A549 (cell line): ENCODE measurements at regions not wholly inside any gene's neighbourhood (a gene's known extent, or its start where the extent isn't known, plus 50 kb on each side); places are given as distances from the start of the nearest gene placed in this dataset.

Experiments
- ATAC-seq, 2 experiments: fragments of 200-7000 bp in 1 of 2; fragments of >200 bp in 1 of 2; cut with Nextera tagmentation in 1 of 2; cut with Tn5 transposase in 1 of 2; 3 replicates each; pipeline versions ENCODE4 v1.8.0 to v1.9.1; 2018 to 2020; ENCODE audit warnings: mild to moderate bottlenecking in 1 of 2, moderate library complexity in 1 of 2
- CTCF ChIA-PET: fragments of 300-600 bp; sonication (Branson Sonifier 250); formaldehyde crosslinking; extraction: SDS; loops from one replicate; lab custom pipeline; 2021; ENCODE audit warnings: antibody characterized with exemption, inconsistent platforms; lab: Yijun Ruan, JAX
- POLR2A ChIA-PET: fragments of 350-600 bp; formaldehyde crosslinking; extraction: SDS; loops from one replicate; lab custom pipeline; 2021; ENCODE audit warnings: antibody characterized with exemption, inconsistent platforms; lab: Yijun Ruan, JAX
- DNase-seq, 2 experiments: peaks; one replicate each; pipeline versions ENCODE4 v3.0.0 to v3.0.0-alpha.2; 2011 to 2016; ENCODE audit warnings: low read depth in 1 of 2, low spot score in 1 of 2
- FAIRE-seq: peaks from 2 replicates; lab custom pipeline; 2011; peaks lifted over from hg19 to GRCh38; lab: Jason Lieb, UNC
- H3K27ac ChIP-seq, 2 experiments: fragments of >200 bp; sonication (Bioruptor Twin); formaldehyde crosslinking; 3 replicates each; pipeline ENCODE4 v1.5.1; 2016 to 2017
- H3K4me1 ChIP-seq: fragments of >200 bp; sonication (Bioruptor Twin); formaldehyde crosslinking; 3 replicates; pipeline ENCODE4 v1.6.1; 2016
- H3K4me2 ChIP-seq: fragments of >200 bp; sonication (Bioruptor Twin); formaldehyde crosslinking; 3 replicates; pipeline ENCODE4 v1.6.1; 2016
- H3K4me3 ChIP-seq: fragments of >200 bp; sonication (Bioruptor Twin); formaldehyde crosslinking; 3 replicates; pipeline ENCODE4 v1.5.1; 2016
- H3K9me3 ChIP-seq: fragments of >200 bp; sonication (Bioruptor Twin); formaldehyde crosslinking; 3 replicates; pipeline ENCODE4 v1.6.1; 2016
- CBX2 ChIP-seq: fragments of 200-600 bp; sonication (generic); IDR thresholded peaks from 2 replicates; pipeline ENCODE4 v1.6.1; 2016; ENCODE audit warnings: low read depth, mild to moderate bottlenecking, borderline replicate concordance
- CEBPB ChIP-seq, 2 experiments: fragments of >200 bp in 1 of 2; sonication (Bioruptor Twin) in 1 of 2; formaldehyde crosslinking in 1 of 2; IDR thresholded peaks; 2 replicates each; pipeline ENCODE4 v1.6.1; 2012 to 2016
- CHD4 ChIP-seq: fragments of 200-600 bp; sonication (generic); IDR thresholded peaks from 2 replicates; pipeline ENCODE4 v1.6.1; 2016; ENCODE audit warnings: antibody characterized with exemption, mild to moderate bottlenecking, borderline replicate concordance
- EHMT2 ChIP-seq: fragments of 200-600 bp; sonication (generic); IDR thresholded peaks from 2 replicates; pipeline ENCODE4 v1.6.1; 2016; ENCODE audit warnings: antibody characterized with exemption, low read depth, mild to moderate bottlenecking, moderate library complexity
- ELK1 ChIP-seq: fragments of 150-350 bp; IDR thresholded peaks from 2 replicates; pipeline ENCODE4 v1.6.1; 2014; ENCODE audit warnings: low read depth, mild to moderate bottlenecking, low read length
- ESRRA ChIP-seq: fragments of 150-350 bp; IDR thresholded peaks from 2 replicates; pipeline ENCODE4 v1.6.1; 2014; ENCODE audit warnings: mild to moderate bottlenecking, low read length, borderline replicate concordance
- FOXS1 ChIP-seq: fragments of 250-450 bp; sonication (Bioruptor Pico); IDR thresholded peaks from 2 replicates; pipeline ENCODE4 v1.5.0; 2020; ENCODE audit warnings: mild to moderate bottlenecking, moderate library complexity
- JUN ChIP-seq, 2 experiments: fragments of >200 bp; sonication (Bioruptor Twin); formaldehyde crosslinking; IDR thresholded peaks; 2 replicates in 1 of 2; 3 replicates in 1 of 2; pipeline ENCODE4 v1.6.1; 2016 to 2017
- JUNB ChIP-seq: fragments of >200 bp; sonication (Bioruptor Twin); formaldehyde crosslinking; IDR thresholded peaks from 2 replicates; pipeline ENCODE4 v1.6.1; 2016
- KDM5A ChIP-seq: fragments of 200-600 bp; sonication (generic); IDR thresholded peaks from 2 replicates; pipeline ENCODE4 v1.6.1; 2016; ENCODE audit warnings: antibody characterized with exemption, mild to moderate bottlenecking
- MAFK ChIP-seq: fragments of 450-650 bp; IDR thresholded peaks from 2 replicates; pipeline ENCODE4 v1.6.1; 2014; ENCODE audit not compliant: partially characterized antibody
- MAZ ChIP-seq: fragments of 150-350 bp; IDR thresholded peaks from 2 replicates; pipeline ENCODE4 v1.6.1; 2014; ENCODE audit warnings: antibody characterized with exemption, low read depth, low read length, borderline replicate concordance
- MYC ChIP-seq: IDR thresholded peaks from 2 replicates; pipeline ENCODE4 v1.6.1; 2012; ENCODE audit warnings: mild to moderate bottlenecking, inconsistent platforms, low read length, improper control_type of control experiment, borderline replicate concordance
- NFE2L2 ChIP-seq: fragments of 150-350 bp; conservative IDR thresholded peaks from 2 replicates; pipeline ENCODE4 v1.6.1; 2014; ENCODE audit warnings: low read length
- NPAS2 ChIP-seq: fragments of 250-450 bp; sonication (Bioruptor Pico); IDR thresholded peaks from 2 replicates; pipeline ENCODE4 v1.8.0; 2022; ENCODE audit warnings: mild to moderate bottlenecking, moderate library complexity, borderline replicate concordance
- NR3C1 ChIP-seq: fragments of >200 bp; sonication (Bioruptor Twin); formaldehyde crosslinking; IDR thresholded peaks from 3 replicates; pipeline ENCODE4 v1.6.1; 2017
- PHF8 ChIP-seq: fragments of 200-600 bp; sonication (generic); IDR thresholded peaks from 2 replicates; pipeline ENCODE4 v1.6.1; 2016; ENCODE audit warnings: low read depth, mild to moderate bottlenecking, antibody characterized with exemption, moderate library complexity, borderline replicate concordance
- RAD21 ChIP-seq, 2 experiments: fragments of >200 bp in 1 of 2; sonication (Bioruptor Twin) in 1 of 2; formaldehyde crosslinking in 1 of 2; IDR thresholded peaks in 1 of 2; conservative IDR thresholded peaks in 1 of 2; 2 replicates in 1 of 2; 3 replicates in 1 of 2; pipeline ENCODE4 v1.6.1; 2012 to 2018; ENCODE audit warnings: inconsistent platforms in 1 of 2
- RARB ChIP-seq: fragments of 250-450 bp; sonication (Bioruptor Pico); IDR thresholded peaks from 2 replicates; pipeline ENCODE4 v1.8.0; 2021; ENCODE audit warnings: mild to moderate bottlenecking, moderate library complexity
- RNF2 ChIP-seq: fragments of 200-600 bp; sonication (generic); IDR thresholded peaks from 2 replicates; pipeline ENCODE4 v1.6.1; 2016; ENCODE audit warnings: low read depth, mild to moderate bottlenecking, antibody characterized with exemption, moderate library complexity, borderline replicate concordance
- TFCP2L1 ChIP-seq: fragments of 250-450 bp; sonication (Bioruptor Pico); IDR thresholded peaks from 2 replicates; pipeline ENCODE4 v1.5.0; 2021; ENCODE audit warnings: mild to moderate bottlenecking
- TP53 ChIP-seq: fragments of 250-450 bp; sonication (Bioruptor Pico); IDR thresholded peaks from 2 replicates; pipeline ENCODE4 v1.5.0; 2021; ENCODE audit warnings: mild to moderate bottlenecking, moderate library complexity
- ZC3H11A ChIP-seq: fragments of 450-650 bp; IDR thresholded peaks from 2 replicates; pipeline ENCODE4 v1.6.1; 2014; ENCODE audit warnings: antibody characterized with exemption, mild to moderate bottlenecking
- ZFP36 ChIP-seq: fragments of 450-650 bp; IDR thresholded peaks from 2 replicates; pipeline ENCODE4 v1.6.1; 2014; ENCODE audit warnings: borderline replicate concordance; ENCODE audit not compliant: partially characterized antibody
- ZNF302 ChIP-seq: fragments of 250-450 bp; sonication (Bioruptor Pico); IDR thresholded peaks from 2 replicates; pipeline ENCODE4 v1.9.0; 2021; ENCODE audit warnings: inconsistent platforms, mild to moderate bottlenecking, moderate library complexity
- ZSCAN20 ChIP-seq: fragments of 250-450 bp; sonication (Bioruptor Pico); IDR thresholded peaks from 2 replicates; pipeline ENCODE4 v1.8.0; 2022; ENCODE audit warnings: mild to moderate bottlenecking, moderate library complexity
- WGBS: methylation state at CpG from one replicate; pipeline ENCODE4 v1.1.6; 2017; ENCODE audit errors: missing lambda C conversion rate; 5-methylcytosine and 5-hydroxymethylcytosine counted together
- TF ChIP-seq, protein P1 (sequence below): fragments of >200 bp; sonication (Bioruptor Twin); formaldehyde crosslinking; IDR thresholded peaks from 3 replicates; pipeline ENCODE4 v1.5.1; 2016
- TF ChIP-seq, protein P2 (sequence below): fragments of 200-600 bp; sonication (generic); IDR thresholded peaks from 2 replicates; pipeline ENCODE4 v1.6.1; 2016; ENCODE audit warnings: antibody characterized with exemption, mild to moderate bottlenecking, moderate library complexity
- TF ChIP-seq, protein P3 (sequence below): IDR thresholded peaks from 2 replicates; pipeline ENCODE4 v1.6.1; 2012

- WGBS: 75% methylated on average over 8 of the region's 8 CpGs
- FAIRE-seq (no peak), ATAC-seq (no peak), DNase-seq (no peak)
- Histone ChIP-seq H3K9me3 (no peaks in the 10 kb centered on the region), H3K27ac (no peak overlapping the region), H3K4me2 (no peak overlapping the region), H3K4me3 (no peak overlapping the region), H3K4me1 (no peaks in the 10 kb centered on the region)
- POLR2A ChIA-PET: no interaction called here
- no peak for TF ChIP-seq CHD4
- peak; percentile 48; the same call in 1 of the 2 replicates for TF ChIP-seq NFE2L2
- TF ChIP-seq, all 56 proteins: peak for 1
- CTCF ChIA-PET: interaction anchor here (1.0 to 1.8 kb wide), 2 partner anchors 9 to 319 kb away, joined by 4 read pairs; no protein-coding TSS in a partner anchor
Measured at GRCh38 chr12:93078577-93078976, 149.5 kb upstream of the EEA1 start.

DNA sequence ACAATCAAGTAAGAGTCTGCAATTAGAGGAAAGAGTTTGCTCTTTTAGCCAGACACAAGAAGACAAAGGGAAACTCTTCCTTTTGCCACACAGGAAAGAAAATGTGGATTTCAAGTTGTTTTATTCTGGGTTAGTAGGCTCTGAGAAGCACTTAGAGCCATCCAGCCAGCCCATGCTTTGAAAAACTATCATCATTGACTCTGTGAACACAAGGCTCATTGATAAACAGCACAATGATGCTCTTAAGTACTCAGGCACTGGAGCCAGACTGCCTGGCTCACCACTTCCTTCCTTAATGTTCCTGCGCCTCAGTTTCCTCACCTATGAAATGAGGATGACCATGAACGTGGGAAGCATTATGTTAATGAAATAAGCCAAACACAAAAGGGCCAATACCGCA is 150.2 kb upstream of the EEA1 start:
- Histone ChIP-seq H3K9me3 (no peaks in the 10 kb centered on the region), H3K4me1 (no peaks in the 10 kb centered on the region), H3K4me3 (no peak overlapping the region), H3K4me2 (no peak overlapping the region), H3K27ac (no peak overlapping the region)
- ChIA-PET CTCF (no interaction called here), POLR2A (no interaction called here)
- DNase-seq: no peak
- 82% methylated on average over 3 of the region's 3 CpGs for WGBS
- ATAC-seq: no peak
- no peak for TF ChIP-seq TP53
- TF ChIP-seq ZNF302: no peak
- TF ChIP-seq EHMT2: no peak
- TF ChIP-seq, protein P1, sequence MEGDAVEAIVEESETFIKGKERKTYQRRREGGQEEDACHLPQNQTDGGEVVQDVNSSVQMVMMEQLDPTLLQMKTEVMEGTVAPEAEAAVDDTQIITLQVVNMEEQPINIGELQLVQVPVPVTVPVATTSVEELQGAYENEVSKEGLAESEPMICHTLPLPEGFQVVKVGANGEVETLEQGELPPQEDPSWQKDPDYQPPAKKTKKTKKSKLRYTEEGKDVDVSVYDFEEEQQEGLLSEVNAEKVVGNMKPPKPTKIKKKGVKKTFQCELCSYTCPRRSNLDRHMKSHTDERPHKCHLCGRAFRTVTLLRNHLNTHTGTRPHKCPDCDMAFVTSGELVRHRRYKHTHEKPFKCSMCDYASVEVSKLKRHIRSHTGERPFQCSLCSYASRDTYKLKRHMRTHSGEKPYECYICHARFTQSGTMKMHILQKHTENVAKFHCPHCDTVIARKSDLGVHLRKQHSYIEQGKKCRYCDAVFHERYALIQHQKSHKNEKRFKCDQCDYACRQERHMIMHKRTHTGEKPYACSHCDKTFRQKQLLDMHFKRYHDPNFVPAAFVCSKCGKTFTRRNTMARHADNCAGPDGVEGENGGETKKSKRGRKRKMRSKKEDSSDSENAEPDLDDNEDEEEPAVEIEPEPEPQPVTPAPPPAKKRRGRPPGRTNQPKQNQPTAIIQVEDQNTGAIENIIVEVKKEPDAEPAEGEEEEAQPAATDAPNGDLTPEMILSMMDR: no peak
- no peak for TF ChIP-seq ZFP36
- no peak for TF ChIP-seq PHF8
- no peak for TF ChIP-seq MAZ
- no peak for TF ChIP-seq TFCP2L1 (CRISPR knock-in tag)
- no peak for TF ChIP-seq MAFK
- no peak for TF ChIP-seq ESRRA
- TF ChIP-seq RNF2: no peak
- no peak for TF ChIP-seq RAD21 (conservative IDR thresholded peaks at IDR 0.05 in 1 of 2, IDR thresholded peaks at IDR 0.05 in 1 of 2)
- TF ChIP-seq CEBPB (IDR thresholded peaks at IDR 0.05): no peak
- no peak for TF ChIP-seq RARB (CRISPR knock-in tag)
- TF ChIP-seq JUNB: no peak
- no peak for TF ChIP-seq FOXS1 (CRISPR knock-in tag)
- no peak for TF ChIP-seq MYC
- no peak for FAIRE-seq

DNA sequence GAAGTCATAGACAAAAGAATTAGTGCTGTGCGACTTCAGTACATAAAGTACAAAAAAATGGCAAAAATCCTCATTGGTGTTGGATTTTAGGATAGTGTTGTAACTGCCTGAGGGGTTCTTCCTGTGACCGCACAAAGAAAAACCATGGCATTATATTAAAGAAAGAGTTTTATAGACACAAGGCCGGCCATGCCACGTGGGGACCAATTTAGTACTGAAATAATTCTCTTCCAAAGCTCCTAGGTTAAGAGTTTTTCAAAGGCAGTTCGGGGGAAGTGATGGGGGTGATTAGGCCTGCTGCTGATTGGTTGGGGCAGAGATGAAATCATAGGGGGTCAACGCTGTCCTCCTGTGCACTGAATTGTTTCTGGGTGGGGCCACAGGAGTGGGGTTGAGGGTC is 150.9 kb upstream of the EEA1 start:
- no peaks in the 10 kb centered on the region for H3K4me1 ChIP-seq
- no peak for FAIRE-seq
- no peak for TF ChIP-seq CBX2
- no peak for TF ChIP-seq JUN (IDR thresholded peaks at IDR 0.05)
- no peak for TF ChIP-seq NPAS2 (CRISPR knock-in tag)
- TF ChIP-seq, protein P2, sequence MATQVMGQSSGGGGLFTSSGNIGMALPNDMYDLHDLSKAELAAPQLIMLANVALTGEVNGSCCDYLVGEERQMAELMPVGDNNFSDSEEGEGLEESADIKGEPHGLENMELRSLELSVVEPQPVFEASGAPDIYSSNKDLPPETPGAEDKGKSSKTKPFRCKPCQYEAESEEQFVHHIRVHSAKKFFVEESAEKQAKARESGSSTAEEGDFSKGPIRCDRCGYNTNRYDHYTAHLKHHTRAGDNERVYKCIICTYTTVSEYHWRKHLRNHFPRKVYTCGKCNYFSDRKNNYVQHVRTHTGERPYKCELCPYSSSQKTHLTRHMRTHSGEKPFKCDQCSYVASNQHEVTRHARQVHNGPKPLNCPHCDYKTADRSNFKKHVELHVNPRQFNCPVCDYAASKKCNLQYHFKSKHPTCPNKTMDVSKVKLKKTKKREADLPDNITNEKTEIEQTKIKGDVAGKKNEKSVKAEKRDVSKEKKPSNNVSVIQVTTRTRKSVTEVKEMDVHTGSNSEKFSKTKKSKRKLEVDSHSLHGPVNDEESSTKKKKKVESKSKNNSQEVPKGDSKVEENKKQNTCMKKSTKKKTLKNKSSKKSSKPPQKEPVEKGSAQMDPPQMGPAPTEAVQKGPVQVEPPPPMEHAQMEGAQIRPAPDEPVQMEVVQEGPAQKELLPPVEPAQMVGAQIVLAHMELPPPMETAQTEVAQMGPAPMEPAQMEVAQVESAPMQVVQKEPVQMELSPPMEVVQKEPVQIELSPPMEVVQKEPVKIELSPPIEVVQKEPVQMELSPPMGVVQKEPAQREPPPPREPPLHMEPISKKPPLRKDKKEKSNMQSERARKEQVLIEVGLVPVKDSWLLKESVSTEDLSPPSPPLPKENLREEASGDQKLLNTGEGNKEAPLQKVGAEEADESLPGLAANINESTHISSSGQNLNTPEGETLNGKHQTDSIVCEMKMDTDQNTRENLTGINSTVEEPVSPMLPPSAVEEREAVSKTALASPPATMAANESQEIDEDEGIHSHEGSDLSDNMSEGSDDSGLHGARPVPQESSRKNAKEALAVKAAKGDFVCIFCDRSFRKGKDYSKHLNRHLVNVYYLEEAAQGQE: no peak
- no peak for TF ChIP-seq ELK1
- TF ChIP-seq ZSCAN20: no peak
- TF ChIP-seq, protein P3, sequence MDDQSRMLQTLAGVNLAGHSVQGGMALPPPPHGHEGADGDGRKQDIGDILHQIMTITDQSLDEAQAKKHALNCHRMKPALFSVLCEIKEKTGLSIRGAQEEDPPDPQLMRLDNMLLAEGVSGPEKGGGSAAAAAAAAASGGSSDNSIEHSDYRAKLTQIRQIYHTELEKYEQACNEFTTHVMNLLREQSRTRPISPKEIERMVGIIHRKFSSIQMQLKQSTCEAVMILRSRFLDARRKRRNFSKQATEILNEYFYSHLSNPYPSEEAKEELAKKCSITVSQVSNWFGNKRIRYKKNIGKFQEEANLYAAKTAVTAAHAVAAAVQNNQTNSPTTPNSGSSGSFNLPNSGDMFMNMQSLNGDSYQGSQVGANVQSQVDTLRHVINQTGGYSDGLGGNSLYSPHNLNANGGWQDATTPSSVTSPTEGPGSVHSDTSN: no peak
- no peak for TF ChIP-seq ZC3H11A
- TF ChIP-seq KDM5A: no peak
- TF ChIP-seq RNF2: no peak
- TF ChIP-seq TFCP2L1 (CRISPR knock-in tag): no peak
- no peak for TF ChIP-seq NR3C1
- no peak overlapping the region for H3K4me2 ChIP-seq
- H3K9me3 ChIP-seq: no peaks in the 10 kb centered on the region
- ChIA-PET POLR2A (no interaction called here), CTCF (no interaction called here)
- DNase-seq: no peak
- H3K4me3 ChIP-seq: no peak overlapping the region
- no peak for ATAC-seq
- no peak overlapping the region for H3K27ac ChIP-seq
- 66% methylated on average over 6 of the region's 6 CpGs for WGBS
